GM19468 (cell line): ENCODE measurements at regions not wholly inside any gene's neighbourhood (a gene's known extent, or its start where the extent isn't known, plus 50 kb on each side); places are given as distances from the start of the nearest gene placed in this dataset.
"Not testable (repeated sequence)": the region's sequence is repeated elsewhere in the genome, so short reads cannot be mapped to it uniquely, and the experiment has no call there.

Experiments
- ATAC-seq: cut with Tn5 transposase; IDR thresholded peaks from one replicate; pipeline ENCODE4 v1.9.1; 2021; ENCODE audit warnings: mild to moderate bottlenecking, moderate library complexity, moderate number of reproducible peaks; ENCODE audit not compliant: unreplicated experiment; ENCODE audit errors: extremely low read depth

DNA sequence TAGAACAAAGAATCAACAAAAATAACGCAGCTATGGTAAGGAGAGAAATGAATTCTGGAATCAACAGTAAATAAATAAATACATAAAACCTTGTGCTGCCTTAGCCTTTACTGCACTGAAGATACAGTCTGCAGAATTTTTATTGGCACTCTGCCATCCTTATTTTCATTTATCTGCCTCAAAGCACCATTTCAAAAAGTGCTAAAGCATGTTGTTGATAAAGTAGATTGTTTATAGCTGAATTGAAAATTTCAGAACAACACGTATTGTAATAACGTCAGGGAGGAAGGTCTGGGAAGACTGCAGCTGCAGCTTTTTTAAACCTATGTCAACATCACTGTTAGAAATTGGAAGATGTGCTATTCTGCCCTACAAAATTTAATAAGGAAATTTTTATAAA lies 787.2 kb downstream of the PLCL1 start:
- no peak for ATAC-seq

DNA sequence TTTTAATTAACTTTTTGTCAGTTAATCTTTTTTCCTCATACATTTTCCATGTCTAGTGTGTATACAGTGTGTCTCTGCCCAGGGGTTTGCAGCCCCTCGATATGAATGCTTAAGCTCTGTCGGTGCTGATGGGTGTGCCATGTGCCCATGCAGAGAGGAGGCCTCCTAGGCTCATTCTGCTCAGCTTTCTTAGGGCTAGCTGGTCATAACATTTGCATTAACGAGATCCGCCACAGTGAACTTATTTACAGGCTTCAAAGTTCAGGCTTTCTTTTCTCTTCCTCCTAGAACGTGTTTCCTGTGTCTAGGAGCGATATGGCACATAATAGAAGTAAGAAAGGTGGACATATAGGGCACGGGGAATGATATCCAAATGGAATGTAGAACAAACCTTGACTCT lies 783.3 kb downstream of the PLCL1 start:
- no peak for ATAC-seq

DNA sequence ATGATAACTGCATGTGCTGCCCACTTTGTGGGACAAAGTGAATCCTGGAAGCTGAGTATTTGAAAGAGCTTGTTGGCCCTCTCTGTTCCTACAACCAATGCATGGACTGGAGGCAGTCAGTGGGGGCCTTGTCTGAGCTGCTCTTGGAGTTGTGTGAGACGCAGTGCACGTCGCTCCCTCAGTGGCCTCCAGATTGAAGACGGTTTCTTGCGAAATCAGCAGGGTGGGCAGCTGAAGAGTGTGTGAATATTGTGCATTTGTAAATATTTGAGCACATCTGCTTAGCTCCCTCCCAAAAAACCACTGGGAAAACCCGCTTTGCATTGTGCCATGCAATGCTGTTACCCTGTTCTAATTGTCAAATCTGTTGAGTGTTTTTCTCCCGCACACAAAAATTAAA lies 782.8 kb downstream of the PLCL1 start:
- ATAC-seq: no peak

DNA sequence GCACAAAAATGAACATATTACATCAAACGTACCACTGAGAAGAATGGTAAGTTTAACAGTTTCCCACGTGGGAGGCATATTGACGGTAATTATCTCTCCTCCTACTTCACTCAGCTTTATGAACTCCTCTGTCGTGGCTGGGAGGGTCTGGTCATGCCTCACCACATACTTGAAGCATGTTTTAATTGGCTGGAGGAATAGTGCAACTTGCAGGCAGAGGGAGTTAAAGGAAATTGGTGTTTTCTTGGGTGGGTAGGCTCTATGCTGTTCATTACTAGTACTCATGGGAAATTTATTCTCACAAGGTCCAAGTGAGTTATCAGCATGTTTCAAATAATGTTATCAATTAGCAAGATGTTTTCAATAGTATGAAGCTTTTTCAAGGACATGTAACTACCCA lies 767.0 kb downstream of the PLCL1 start:
- no peak for ATAC-seq

DNA sequence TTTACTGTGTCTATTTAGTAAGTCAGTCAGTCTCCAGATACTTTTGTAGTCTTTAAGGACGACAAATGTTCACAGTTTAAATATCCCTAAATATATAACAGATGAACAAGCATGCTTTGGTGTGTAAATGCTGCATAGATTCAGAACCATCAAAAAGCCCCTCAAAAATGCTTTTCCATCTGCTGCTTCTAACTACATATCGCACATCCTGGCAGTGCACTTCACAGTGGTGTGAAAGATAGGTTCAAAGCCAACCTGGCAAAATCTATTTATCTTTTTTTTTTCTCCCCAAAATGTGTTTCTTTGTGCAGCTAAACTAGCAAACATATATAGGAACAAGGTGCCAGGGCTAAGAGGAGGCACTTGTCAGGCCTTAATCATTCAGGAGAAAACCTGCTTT lies 753.8 kb downstream of the PLCL1 start:
- no peak for ATAC-seq

DNA sequence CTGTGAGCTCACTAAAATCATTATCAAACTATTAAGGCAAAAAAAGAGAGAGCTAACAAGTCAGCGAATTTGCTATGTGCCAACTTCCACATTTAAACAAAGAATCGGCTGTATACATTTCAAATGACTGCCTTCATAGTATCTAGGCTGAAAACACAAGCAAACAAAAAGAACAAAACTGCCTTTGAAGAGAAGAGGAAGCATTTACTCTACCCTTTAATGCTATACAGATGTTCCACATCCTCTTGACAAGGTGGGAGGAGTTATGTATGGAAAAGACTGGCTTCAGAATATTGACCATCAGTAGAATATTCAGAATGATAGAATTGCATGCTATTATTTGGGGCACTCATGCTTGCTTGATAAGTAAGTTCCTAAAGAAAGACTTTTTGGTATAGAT lies 741.7 kb downstream of the PLCL1 start:
- no peak for ATAC-seq

DNA sequence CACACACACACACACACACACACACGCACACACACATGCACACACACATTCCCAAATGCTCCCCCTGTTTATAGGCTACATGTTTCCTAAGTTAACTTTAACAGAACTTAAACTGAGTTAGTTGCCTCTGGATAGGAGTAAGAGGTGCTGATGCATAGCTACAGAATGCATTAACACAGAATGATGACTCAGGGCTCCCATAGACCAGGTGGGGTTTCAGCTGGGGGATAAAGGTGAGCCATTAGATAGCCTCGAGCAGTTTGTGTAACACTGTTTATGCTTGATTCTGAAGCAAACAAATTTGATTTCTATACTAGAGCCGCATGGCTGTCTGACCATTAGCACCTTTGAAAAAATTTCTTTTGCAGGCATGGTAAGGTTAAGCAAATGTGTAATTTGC lies 741.0 kb downstream of the PLCL1 start:
- no peak for ATAC-seq

DNA sequence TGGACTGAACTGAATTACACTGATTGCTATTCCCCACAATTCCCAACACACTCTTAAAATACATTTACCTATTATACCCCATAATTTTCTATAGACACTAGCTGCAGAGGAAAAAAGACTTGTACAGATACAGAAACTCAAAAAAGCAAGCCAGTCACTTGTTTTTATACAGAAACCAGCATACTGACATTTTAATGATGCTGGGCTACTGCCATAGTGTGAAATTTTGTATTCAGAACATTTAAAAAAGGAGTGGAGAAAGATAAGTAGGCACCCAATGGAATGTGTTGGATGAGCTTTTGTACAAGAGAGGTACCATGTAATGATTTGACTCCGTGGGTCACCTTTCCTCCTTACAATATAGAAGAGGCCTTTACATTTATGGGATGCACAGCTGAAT lies 740.1 kb downstream of the PLCL1 start:
- no peak for ATAC-seq

DNA sequence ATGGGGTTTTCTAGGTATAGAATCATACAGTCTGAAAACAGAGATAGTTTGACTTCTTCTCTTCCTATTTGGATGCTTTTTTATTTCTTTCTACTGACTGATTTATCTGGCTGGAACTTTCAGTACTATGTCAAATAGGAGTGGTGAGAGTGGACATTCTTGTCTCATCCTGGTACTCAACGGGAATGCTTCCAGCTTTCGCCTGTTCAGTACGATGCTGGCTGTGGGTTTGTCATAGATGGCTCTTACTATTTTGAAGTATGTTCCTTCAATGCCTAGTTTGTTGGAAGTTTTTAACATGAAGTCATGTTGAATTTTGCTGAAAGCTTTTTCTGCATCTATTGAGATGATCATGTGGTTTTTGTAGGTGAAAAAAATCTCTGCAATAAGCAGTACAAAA lies 730.4 kb downstream of the PLCL1 start:
- ATAC-seq: no peak

DNA sequence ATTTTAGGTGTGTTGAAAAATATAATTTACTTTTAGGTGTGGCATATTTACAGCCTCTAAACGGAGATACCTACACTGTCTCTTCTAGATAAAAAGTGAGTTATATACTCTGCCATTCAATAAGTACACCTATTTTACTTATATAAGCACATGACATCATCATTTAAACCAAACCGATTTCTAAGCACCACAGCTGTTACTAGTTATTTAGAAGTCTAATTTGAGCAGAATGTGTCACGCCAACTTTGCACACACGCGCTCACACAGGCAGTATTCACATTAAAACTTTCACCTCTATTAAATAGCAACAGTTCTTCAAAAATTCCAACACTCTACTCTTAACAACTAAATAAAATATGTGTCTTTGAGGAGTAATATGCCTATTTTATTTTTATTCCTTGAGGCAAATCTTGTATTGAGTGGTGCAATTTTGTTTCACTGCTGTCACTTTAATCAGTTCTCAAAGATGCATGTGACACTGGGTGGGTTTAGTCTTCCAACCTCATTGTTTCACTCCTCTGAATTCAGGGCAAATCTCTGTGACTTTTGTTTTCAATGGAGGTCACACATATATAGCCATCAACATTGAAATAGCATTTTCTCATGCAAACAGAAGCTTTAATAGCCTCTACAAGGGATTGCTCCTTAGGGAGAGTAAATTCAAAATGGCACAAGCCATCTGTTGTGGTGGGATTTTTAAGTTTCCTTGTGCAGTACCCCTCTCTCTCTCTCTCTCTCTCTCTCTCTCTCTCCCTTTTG lies 721.0 kb downstream of the PLCL1 start:
- no peak for ATAC-seq

DNA sequence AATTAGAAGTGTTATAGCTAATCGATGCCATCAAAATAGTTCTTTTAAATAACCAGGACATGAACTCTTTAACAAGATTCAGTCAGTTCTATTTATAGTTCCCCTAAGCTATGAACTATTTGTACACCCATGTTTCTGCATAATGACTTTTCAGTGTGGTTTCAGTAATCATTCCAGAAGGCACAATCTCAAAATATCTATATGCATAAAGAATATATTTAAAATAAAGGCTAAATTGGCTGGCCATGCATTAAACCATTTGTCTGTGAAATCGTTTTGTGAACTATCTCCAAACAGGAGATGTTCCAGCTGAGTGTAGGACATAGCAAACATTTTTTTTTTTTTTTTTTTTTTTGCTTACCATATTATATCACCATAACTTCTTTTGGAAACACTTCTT lies 719.3 kb downstream of the PLCL1 start:
- ATAC-seq: no peak

DNA sequence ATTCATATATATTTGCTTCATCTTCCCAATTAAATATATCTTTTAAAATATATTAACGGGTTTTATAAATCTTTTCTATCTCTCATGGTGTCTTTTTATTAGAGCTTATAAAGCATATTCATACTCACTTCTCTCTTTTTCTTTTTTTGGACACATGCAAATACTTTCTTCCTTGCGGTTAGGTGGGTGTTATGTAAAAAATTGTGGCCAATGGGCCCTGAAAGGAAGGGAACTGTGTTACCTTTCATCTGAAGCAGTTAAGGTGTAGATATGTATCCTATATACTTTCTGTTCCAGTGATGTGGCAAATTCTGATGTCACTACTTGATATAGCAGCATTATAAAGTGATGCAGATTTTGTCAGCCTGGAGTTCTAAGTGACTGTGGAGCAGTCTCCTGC lies 714.5 kb downstream of the PLCL1 start:
- no peak for ATAC-seq

DNA sequence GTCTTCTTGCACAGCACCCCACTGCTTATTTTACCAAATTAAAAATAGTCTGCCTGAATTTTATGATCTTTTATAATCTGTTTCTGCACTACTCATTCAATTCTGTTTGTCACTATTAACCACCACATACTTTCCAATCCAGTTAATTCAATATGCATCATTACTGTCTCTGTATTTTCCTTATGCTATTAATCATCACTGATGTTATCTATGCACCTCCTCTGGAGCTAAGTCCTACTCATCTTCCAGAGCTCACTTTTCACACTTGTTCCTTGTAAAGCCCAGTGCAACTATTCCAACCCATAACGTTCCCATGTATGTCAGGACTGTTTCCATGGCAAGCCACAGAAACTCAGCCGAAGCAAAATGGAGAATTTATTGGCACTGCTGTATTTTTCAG lies 713.6 kb downstream of the PLCL1 start:
- no peak for ATAC-seq

DNA sequence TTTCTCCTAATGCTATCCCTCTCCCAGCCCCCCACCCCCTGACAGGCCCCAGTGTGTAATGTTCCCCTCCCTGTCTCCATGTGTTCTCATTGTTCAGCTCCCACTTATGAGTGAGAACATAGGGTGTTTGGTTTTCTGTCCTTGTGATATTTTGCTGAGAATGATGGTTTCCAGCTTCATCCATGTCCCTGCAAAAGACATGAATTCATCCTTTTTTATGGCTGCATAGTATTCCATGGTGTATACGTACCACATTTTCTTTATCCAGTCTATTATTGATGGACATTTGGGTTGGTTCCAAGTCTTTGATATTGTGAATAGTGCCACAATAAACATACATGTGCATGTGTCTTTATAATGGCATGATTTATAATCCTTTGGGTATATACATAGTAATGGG lies 704.2 kb downstream of the PLCL1 start:
- ATAC-seq: not testable (repeated sequence)

DNA sequence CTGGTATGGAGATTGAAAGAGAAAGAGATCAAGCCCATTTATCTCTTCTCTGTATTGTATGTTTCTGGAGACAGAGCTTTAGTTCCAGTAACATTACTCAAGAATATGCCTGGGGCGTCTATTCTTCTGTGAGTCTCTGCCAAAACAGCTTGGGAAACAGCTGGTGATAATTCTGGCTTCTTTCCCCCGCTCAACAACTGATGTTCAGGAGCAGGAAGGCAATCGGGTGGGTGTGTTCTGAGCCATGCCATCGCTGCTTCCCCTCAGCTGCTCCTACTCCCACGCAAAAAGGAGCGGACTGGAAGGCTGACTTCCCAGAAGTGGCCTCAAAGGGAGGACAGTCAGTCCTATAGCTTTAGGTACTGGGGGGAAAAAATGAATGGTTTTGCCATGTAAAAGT lies 695.1 kb downstream of the PLCL1 start:
- no peak for ATAC-seq

DNA sequence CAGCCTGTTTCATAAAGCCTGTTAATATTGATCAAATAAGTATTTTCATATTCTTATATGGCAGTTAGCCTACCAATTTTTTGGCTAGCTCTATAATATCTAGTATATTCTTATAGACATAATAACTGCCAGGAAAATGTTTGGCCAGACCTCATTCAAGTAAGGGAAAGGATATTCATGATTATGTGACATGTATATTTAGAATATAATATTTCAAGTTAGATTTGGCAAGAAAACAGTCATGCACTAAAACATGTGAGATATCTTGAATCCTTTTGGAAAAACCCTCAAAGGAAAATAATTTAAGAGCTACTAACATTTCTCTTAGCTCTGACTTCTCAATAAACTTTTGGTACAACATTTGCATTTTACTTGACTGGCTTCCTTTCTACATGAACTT lies 694.1 kb downstream of the PLCL1 start:
- no peak for ATAC-seq

DNA sequence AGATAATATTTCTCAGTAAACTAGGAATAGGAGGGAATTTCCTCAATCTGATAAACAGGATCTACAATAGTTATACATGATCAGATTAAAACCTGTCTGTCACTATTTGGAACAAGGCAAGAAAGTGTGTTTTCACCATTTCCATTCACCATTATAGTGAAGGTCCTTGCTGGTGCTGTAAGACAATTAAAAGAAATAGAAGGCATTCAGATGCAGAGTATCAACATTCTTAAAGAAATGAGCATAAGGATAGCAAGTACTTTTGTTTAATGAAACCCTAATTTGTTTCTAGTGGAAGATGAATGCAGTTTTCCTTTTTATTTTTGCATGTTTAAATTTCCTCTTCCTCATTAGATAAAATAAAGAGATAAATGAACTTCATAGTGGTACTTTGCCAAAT lies 693.7 kb downstream of the PLCL1 start:
- ATAC-seq: no peak

DNA sequence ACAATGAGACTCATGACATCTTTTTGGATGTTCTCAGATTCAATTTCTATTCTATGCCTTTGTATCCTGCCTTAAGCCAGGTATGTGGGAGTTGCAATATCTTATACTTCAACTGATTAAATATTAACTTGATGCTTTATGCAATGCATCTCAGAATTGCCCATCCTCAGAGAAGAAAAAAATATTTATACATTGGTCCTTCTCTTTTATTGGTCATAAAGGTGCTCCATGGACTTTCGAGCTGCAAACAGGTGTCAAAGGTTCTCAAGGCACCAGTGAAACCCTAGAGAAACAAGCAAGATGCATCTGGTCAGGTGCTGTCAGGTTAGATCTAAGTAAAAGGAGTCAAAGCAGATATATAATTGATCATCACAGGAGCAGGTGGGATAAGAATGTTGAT lies 690.5 kb downstream of the PLCL1 start:
- ATAC-seq: no peak

DNA sequence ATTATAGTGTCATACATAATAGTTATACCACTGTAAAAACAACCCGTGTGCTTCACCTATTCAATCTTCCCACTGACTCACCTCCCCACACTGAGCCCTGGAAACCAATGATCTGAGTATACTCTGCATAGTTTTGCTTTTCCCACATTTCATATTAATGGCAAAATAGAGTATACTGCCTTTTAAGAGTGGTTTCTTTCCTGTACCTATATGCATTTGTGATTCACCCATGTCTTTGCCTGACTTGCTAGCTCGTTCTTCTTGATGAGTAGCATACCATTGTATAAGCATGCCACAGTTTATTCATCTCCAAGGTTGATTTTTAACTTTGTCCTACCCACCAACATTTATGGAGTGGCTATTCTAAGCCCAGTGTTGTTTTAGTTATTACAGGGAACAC lies 686.4 kb downstream of the PLCL1 start:
- ATAC-seq: no peak

DNA sequence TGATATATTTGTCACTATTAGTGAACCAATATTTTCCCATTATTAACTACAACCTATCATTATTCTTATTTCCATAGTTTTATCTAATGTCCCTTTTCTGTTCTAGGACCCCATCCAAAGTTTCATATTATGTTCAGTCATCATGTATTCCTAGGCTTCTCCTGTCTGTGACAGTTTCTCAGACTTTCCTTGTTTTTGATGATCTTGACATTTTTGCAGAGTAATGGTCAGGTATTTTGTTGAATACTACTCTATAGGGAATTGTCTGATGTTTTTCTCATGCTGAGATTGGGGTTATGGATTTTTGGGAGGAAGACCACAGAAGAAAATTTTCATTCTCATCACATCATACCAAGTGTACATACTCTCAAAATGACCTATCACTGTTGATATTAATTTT lies 684.6 kb downstream of the PLCL1 start:
- ATAC-seq: no peak

DNA sequence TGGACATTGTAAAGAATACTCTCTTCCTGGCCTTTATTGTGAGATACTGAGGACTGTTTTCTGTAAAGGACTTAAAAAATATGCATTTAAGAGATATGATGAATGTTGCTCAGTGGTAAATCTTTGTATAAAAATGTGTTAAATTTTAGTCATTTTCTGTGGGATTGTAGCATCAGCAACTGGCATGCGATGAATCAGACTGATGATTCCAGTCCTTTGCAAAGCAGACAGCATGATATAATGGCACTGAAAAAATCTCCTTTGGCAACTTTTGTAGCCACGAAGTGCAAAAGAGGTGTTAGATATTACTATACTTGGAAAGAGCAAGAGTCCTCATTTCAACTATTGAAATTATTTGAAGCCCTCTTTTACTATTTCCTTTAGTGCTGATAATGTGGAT lies 678.7 kb downstream of the PLCL1 start:
- ATAC-seq: no peak

DNA sequence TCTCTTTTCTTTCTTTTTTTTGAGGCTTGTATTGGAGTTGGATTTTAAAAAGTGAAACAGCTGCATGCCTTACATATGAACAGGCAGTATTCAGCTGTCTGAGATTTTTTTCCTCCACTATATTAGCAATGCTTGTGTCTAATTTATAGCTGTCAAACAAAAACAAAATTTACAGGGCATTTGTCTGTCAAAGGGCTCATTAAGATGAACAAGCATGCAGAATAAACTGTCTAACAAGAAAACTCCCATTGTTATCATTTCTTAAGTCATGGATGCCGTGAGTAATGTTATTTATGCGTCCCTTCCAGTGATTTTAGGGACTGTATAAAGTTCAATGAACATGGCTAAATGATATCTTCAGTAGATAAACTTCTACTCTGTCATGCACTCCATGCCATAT lies 674.7 kb downstream of the PLCL1 start:
- no peak for ATAC-seq

DNA sequence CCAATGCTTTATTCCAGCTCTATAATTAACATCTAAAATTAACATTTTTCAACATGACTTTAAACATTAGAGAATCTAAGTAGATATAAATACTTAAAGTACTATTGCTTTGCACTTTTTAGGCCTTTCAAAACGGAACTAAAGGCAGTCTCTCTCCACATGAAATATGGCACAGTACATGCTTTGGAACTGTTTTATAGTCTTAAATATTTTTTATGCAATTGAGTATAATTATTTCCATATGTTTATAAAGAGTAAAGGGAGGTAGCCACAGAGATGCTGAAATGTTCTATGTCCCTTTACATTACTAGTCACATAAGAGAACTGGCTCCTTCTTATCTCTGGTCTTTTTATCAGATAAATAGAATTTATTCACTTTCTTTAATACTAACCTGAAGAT lies 674.0 kb downstream of the PLCL1 start:
- ATAC-seq: no peak
